Hepatocyte (in vitro differentiated cells): ENCODE measurements at regions not wholly inside any gene's neighbourhood (a gene's known extent, or its start where the extent isn't known, plus 50 kb on each side); places are given as distances from the start of the nearest gene placed in this dataset.

Experiments
- DNase-seq: peaks from one replicate; pipeline ENCODE4 v3.0.0-alpha.2; 2016; ENCODE audit warnings: low spot score
- H2AFZ ChIP-seq: fragments of 200-600 bp; sonication (generic); 2 replicates; pipeline ENCODE4 v1.6.0; 2016; ENCODE audit warnings: antibody characterized with exemption, mild to moderate bottlenecking
- H3K27ac ChIP-seq: fragments of 200-600 bp; sonication (generic); 2 replicates; pipeline ENCODE4 v1.5.1; 2016; ENCODE audit warnings: mild to moderate bottlenecking
- H3K27me3 ChIP-seq: fragments of 200-600 bp; sonication (generic); 2 replicates; pipeline ENCODE4 v1.6.1; 2016
- H3K36me3 ChIP-seq: fragments of 200-600 bp; sonication (generic); replicated peaks from 2 replicates; pipeline ENCODE4 v1.5.1; 2016; ENCODE audit warnings: low read depth; ENCODE audit not compliant: insufficient read depth
- H3K4me1 ChIP-seq: fragments of 200-600 bp; sonication (generic); 2 replicates; pipeline ENCODE4 v1.5.1; 2016; ENCODE audit warnings: mild to moderate bottlenecking, moderate library complexity; ENCODE audit not compliant: insufficient read depth
- H3K4me2 ChIP-seq: fragments of 200-600 bp; sonication (generic); 2 replicates; pipeline ENCODE4 v1.6.0; 2016
- H3K4me3 ChIP-seq: fragments of 200-600 bp; sonication (generic); 2 replicates; pipeline ENCODE4 v1.5.1; 2016; ENCODE audit warnings: mild to moderate bottlenecking
- H3K79me2 ChIP-seq: fragments of 200-600 bp; sonication (generic); 2 replicates; pipeline ENCODE4 v1.6.0; 2017; ENCODE audit warnings: mild to moderate bottlenecking
- H3K9me2 ChIP-seq: fragments of 200-600 bp; sonication (generic); replicated peaks from 2 replicates; pipeline ENCODE4 v1.6.0; 2017; ENCODE audit warnings: mild to moderate bottlenecking; ENCODE audit not compliant: insufficient read depth
- H3K9me3 ChIP-seq: fragments of 200-600 bp; sonication (generic); 2 replicates; pipeline ENCODE4 v1.5.1; 2016; ENCODE audit warnings: low read depth, mild to moderate bottlenecking
- H4K20me1 ChIP-seq: fragments of 200-600 bp; sonication (generic); 2 replicates; pipeline ENCODE4 v1.6.0; 2016; ENCODE audit warnings: mild to moderate bottlenecking; ENCODE audit not compliant: insufficient read depth, poor library complexity, severe bottlenecking
- CTCF ChIP-seq: fragments of 200-600 bp; sonication (generic); IDR thresholded peaks from 2 replicates; pipeline ENCODE4 v1.5.1; 2016; ENCODE audit warnings: antibody characterized with exemption, mild to moderate bottlenecking; ENCODE audit not compliant: poor library complexity
- EZH2 ChIP-seq: fragments of 200-600 bp; sonication (generic); IDR thresholded peaks from 2 replicates; pipeline ENCODE4 v1.6.1; 2016; ENCODE audit warnings: antibody characterized with exemption, mild to moderate bottlenecking, borderline replicate concordance
- EZH2phosphoT487 ChIP-seq: fragments of 200-600 bp; sonication (generic); IDR thresholded peaks from one replicate; pipeline ENCODE4 v1.6.1; 2018; ENCODE audit warnings: antibody characterized with exemption, mild to moderate bottlenecking, low read depth, moderate library complexity; ENCODE audit not compliant: unreplicated experiment, severe bottlenecking
- WGBS: methylation state at CpG from one replicate; pipeline ENCODE4 v1.1.6; 2016; ENCODE audit warnings: low lambda C conversion rate; ENCODE audit errors: missing lambda C conversion rate; 5-methylcytosine and 5-hydroxymethylcytosine counted together

GRCh38 chr11:27761356-27761755 lies 61.1 kb upstream of the BDNF start:
- H3K27ac ChIP-seq = no peak overlapping the region
- no peak overlapping the region for H3K4me2 ChIP-seq
- H3K9me2 ChIP-seq = no peaks in the 10 kb centered on the region
- no peaks in the 10 kb centered on the region for H3K36me3 ChIP-seq
- H3K4me3 ChIP-seq = no peak overlapping the region
- no peaks in the 10 kb centered on the region for H3K4me1 ChIP-seq
- H4K20me1 ChIP-seq = no peaks in the 10 kb centered on the region
- H3K9me3 ChIP-seq = no peaks in the 10 kb centered on the region
- no peak overlapping the region for H2AFZ ChIP-seq
- H3K79me2 ChIP-seq = no peaks in the 10 kb centered on the region
- WGBS = 90% methylated on average over 6 of the region's 6 CpGs
- TF ChIP-seq EZH2 (no peak), CTCF (no peak), EZH2phosphoT487 (no peak)
- peaks cover 5% of the 10 kb centered on the region for H3K27me3 ChIP-seq
- DNase-seq = no peak

GRCh38 chr11:27757953-27758352 lies 57.7 kb upstream of the BDNF start:
- no peak for TF ChIP-seq CTCF
- TF ChIP-seq EZH2 = no peak
- TF ChIP-seq EZH2phosphoT487 = no peak
- Histone ChIP-seq H3K4me3 (no peak overlapping the region), H3K9me3 (no peaks in the 10 kb centered on the region), H3K4me1 (no peaks in the 10 kb centered on the region), H2AFZ (no peak overlapping the region), H3K27me3 (no peaks in the 10 kb centered on the region), H3K36me3 (no peaks in the 10 kb centered on the region), H3K79me2 (no peaks in the 10 kb centered on the region), H3K27ac (no peak overlapping the region), H3K9me2 (no peaks in the 10 kb centered on the region), H3K4me2 (no peak overlapping the region), H4K20me1 (no peaks in the 10 kb centered on the region)
- WGBS = 88% methylated on average over 2 of the region's 2 CpGs
- DNase-seq = no peak

DNA sequence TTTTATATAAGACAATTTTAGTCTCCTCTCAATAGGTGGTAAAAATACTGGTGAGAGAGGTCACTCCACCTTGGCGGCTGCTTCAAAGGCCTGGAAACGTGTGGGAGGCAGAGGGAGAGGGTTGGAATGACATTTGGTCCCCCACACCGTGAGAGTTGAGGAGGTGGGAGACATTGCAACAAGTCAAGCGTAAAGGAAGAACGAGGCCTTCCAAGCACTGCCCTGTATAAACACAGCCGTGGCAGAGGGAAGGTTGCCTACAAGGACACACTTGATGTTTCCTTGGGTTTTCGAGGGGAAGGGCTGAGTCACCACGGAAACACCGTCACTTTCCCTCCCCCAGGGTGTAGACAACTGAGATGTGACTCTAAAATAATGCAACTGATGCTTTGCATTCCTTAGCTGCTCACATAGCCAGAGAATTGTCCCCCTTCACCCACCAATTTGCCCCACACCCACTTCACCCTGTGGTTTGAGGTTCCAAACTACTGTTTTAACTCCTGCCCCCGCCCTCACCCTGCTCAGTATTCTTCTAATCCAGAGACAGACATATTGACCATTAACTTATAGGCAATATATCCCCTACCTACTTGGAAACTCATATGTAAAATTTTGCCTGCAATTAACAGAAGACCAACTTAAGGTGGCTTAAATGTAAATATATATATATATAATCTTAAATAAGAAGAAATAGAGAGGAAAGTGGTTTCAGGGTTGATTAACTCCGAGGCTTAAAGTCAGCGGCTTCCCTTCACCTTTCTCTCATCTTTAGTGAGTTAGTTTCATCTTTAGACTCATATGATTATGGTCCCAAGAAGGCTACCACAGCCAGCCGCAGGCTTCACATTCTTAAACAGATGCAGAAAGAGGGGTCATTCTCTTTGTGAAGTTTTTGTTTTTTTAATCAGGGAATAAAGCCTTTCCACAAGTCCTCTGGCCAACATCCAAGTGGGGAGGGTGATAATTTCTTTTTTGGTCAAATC lies 54.1 kb upstream of the BDNF start:
- Histone ChIP-seq H3K36me3 (no peaks in the 10 kb centered on the region), H2AFZ (no peak overlapping the region), H3K9me2 (no peaks in the 10 kb centered on the region), H3K9me3 (no peaks in the 10 kb centered on the region), H3K4me1 (no peaks in the 10 kb centered on the region), H3K27me3 (no peaks in the 10 kb centered on the region), H3K4me3 (no peak overlapping the region), H3K4me2 (no peak overlapping the region), H3K79me2 (no peaks in the 10 kb centered on the region), H3K27ac (no peak overlapping the region), H4K20me1 (no peaks in the 10 kb centered on the region)
- no peak for DNase-seq
- WGBS = 79% methylated on average over 13 of the region's 13 CpGs
- TF ChIP-seq CTCF = no peak
- TF ChIP-seq EZH2 = no peak
- no peak for TF ChIP-seq EZH2phosphoT487
